ENCODE measurements at regions not wholly inside any gene's neighbourhood (a gene's known extent, or its start where the extent isn't known, plus 50 kb on each side); places are given as distances from the start of the nearest gene placed in this dataset.

DNA sequence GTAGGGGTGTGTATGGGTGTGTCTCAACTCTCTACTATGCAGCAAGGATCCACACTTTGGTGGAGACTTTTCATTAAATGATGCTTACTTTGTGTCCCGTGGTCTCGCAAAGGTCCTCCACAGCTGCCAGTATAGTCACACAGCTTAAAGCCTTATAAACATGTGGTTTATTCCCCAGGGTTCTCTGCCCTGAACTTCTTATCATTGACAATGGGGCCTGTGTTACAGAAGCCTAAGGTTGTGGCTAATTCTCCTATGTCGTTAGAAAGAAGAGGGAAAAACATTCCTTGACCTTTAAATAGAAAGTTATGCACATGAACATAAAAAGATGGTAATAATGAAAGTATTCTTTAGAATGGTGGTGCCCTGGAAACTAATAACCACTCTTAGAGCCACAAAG lies 201.4 kb downstream of the INHBA start:
- TF ChIP-seq, protein P1, sequence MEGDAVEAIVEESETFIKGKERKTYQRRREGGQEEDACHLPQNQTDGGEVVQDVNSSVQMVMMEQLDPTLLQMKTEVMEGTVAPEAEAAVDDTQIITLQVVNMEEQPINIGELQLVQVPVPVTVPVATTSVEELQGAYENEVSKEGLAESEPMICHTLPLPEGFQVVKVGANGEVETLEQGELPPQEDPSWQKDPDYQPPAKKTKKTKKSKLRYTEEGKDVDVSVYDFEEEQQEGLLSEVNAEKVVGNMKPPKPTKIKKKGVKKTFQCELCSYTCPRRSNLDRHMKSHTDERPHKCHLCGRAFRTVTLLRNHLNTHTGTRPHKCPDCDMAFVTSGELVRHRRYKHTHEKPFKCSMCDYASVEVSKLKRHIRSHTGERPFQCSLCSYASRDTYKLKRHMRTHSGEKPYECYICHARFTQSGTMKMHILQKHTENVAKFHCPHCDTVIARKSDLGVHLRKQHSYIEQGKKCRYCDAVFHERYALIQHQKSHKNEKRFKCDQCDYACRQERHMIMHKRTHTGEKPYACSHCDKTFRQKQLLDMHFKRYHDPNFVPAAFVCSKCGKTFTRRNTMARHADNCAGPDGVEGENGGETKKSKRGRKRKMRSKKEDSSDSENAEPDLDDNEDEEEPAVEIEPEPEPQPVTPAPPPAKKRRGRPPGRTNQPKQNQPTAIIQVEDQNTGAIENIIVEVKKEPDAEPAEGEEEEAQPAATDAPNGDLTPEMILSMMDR (conservative IDR thresholded peaks at IDR 0.05; ENCODE audit: low read depth in 2 of 2): no peak
- TF ChIP-seq POLR2AphosphoS5 (IDR thresholded peaks at IDR 0.05; ENCODE audit: low read depth) (no peak), ZNF114 (CRISPR knock-in tag; IDR thresholded peaks at IDR 0.05) (no peak), REST (IDR thresholded peaks at IDR 0.05; ENCODE audit: unreplicated experiment) (no peak), EZH2 (IDR thresholded peaks at IDR 0.05; ENCODE audit: low read depth, unreplicated experiment) (no peak), STAT1 (IDR thresholded peaks at IDR 0.05; ENCODE audit: unreplicated experiment) (no peak), JUNB (IDR thresholded peaks at IDR 0.05; ENCODE audit: unreplicated experiment) (no peak), NANOG (IDR thresholded peaks at IDR 0.05; ENCODE audit: borderline replicate concordance) (no peak)

Data from GM23338 (cell line).